Thyroid gland (tissue), 4 donors: ENCODE measurements at regions not wholly inside any gene's neighbourhood (a gene's known extent, or its start where the extent isn't known, plus 50 kb on each side); places are given as distances from the start of the nearest gene placed in this dataset.

Experiments used
- DNase-seq, 2 donors: peaks; one replicate each; pipeline ENCODE4 v3.0.0-alpha.2; 2019
- H3K27ac ChIP-seq, 3 donors: fragments of 200-600 bp; sonication (generic); 1 replicate in 2 of 3; 2 replicates in 1 of 3; pipeline ENCODE4 v1.5.1; 2016 to 2019; ENCODE audit warnings: mild to moderate bottlenecking in 1 of 3, moderate library complexity in 1 of 3
- H3K27me3 ChIP-seq: fragments of 200-600 bp; sonication (generic); one replicate; pipeline ENCODE4 v1.5.1; 2019
- H3K36me3 ChIP-seq, 2 donors: fragments of 200-600 bp; sonication (generic); one replicate each; pipeline ENCODE4 v1.5.1; 2016 to 2019
- H3K4me1 ChIP-seq, 2 donors: fragments of 200-600 bp; sonication (generic); one replicate each; pipeline ENCODE4 v1.5.1; 2017 to 2019
- H3K4me3 ChIP-seq, 3 donors: fragments of 200-600 bp; sonication (generic); replicated peaks in 1 of 3; 1 replicate in 2 of 3; 2 replicates in 1 of 3; pipeline ENCODE4 v1.5.1; 2016; ENCODE audit warnings: mild to moderate bottlenecking in 1 of 3
- H3K9me3 ChIP-seq: fragments of 200-600 bp; sonication (generic); one replicate; pipeline ENCODE4 v1.5.1; 2017
- POLR2A ChIP-seq, 2 donors: fragments of 450-650 bp; IDR thresholded peaks; one replicate each; pipeline ENCODE4 v1.6.1; 2017; ENCODE audit warnings: antibody characterized with exemption in 2 of 2, mild to moderate bottlenecking in 2 of 2, moderate library complexity in 1 of 2
- WGBS, 2 donors: methylation state at CpG; one replicate each; pipeline ENCODE4 v1.1.5; 2017; 5-methylcytosine and 5-hydroxymethylcytosine counted together
- intact Hi-C: fragments of 100-400 bp; cut with DNase I; formaldehyde crosslinking; loops from one replicate; pipeline ENCODE4 v1.15.1; 2023
- TF ChIP-seq, protein P1 (sequence below), 6 experiments: fragments of 200-600 bp in 3 of 6; fragments of 450-650 bp in 3 of 6; sonication (generic) in 3 of 6; IDR thresholded peaks; one replicate each; pipeline ENCODE4 v1.5.1; 2016 to 2019; ENCODE audit warnings: antibody characterized with exemption in 6 of 6, mild to moderate bottlenecking in 2 of 6, inconsistent platforms in 1 of 6, moderate library complexity in 1 of 6

DNA sequence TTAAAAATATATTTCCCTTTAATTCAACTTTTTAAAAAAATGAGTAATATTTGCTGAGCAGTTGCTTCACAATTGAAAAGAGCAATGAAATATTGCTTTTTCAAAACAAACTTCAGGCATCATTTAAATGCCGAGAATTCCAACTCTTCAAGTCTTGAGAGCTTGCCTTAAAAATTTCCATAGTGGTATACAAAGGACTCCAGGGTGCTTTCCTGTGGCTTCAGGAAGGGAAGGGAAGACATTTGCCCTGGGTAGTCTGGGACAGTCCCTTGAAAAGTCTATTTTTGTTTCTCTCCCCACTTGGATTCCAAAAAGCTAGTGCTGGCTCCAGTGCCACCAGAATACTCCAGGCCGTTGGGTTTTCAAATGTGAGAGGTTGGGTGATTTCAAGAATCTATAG lies 71.7 kb downstream of the HYCC1 start:
- Histone ChIP-seq H3K4me1 (no peaks in the 10 kb centered on the region), H3K36me3 (peaks cover 0 to 5% of the 10 kb centered on the region in 2 donors), H3K9me3 (no peaks in the 10 kb centered on the region), H3K4me3 (no peak overlapping the region), H3K27me3 (no peaks in the 10 kb centered on the region), H3K27ac (no peak overlapping the region)
- intact Hi-C loops: no loop called here
- DNase-seq: no peak
- WGBS, 2 donors: 55 to 85% methylated on average over 2 of the region's 2 CpGs
- no peak for TF ChIP-seq POLR2A (IDR thresholded peaks at IDR 0.05)
- TF ChIP-seq, protein P1, sequence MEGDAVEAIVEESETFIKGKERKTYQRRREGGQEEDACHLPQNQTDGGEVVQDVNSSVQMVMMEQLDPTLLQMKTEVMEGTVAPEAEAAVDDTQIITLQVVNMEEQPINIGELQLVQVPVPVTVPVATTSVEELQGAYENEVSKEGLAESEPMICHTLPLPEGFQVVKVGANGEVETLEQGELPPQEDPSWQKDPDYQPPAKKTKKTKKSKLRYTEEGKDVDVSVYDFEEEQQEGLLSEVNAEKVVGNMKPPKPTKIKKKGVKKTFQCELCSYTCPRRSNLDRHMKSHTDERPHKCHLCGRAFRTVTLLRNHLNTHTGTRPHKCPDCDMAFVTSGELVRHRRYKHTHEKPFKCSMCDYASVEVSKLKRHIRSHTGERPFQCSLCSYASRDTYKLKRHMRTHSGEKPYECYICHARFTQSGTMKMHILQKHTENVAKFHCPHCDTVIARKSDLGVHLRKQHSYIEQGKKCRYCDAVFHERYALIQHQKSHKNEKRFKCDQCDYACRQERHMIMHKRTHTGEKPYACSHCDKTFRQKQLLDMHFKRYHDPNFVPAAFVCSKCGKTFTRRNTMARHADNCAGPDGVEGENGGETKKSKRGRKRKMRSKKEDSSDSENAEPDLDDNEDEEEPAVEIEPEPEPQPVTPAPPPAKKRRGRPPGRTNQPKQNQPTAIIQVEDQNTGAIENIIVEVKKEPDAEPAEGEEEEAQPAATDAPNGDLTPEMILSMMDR (IDR thresholded peaks at IDR 0.05): no peak

GRCh38 chr7:22939842-22940241 lies 74.1 kb downstream of the HYCC1 start:
- H3K4me3 ChIP-seq: no peak overlapping the region
- no peaks in the 10 kb centered on the region for H3K27me3 ChIP-seq
- no peaks in the 10 kb centered on the region for H3K9me3 ChIP-seq
- H3K4me1 ChIP-seq: no peaks in the 10 kb centered on the region
- TF ChIP-seq POLR2A (IDR thresholded peaks at IDR 0.05): no peak
- TF ChIP-seq, protein P1 (IDR thresholded peaks at IDR 0.05): no peak
- intact Hi-C loops: no loop called here
- no peak for DNase-seq
- 90 to 96% methylated on average over 1 of the region's 1 CpG for WGBS, 2 donors
- no peaks in the 10 kb centered on the region for H3K36me3 ChIP-seq
- no peak overlapping the region for H3K27ac ChIP-seq

DNA sequence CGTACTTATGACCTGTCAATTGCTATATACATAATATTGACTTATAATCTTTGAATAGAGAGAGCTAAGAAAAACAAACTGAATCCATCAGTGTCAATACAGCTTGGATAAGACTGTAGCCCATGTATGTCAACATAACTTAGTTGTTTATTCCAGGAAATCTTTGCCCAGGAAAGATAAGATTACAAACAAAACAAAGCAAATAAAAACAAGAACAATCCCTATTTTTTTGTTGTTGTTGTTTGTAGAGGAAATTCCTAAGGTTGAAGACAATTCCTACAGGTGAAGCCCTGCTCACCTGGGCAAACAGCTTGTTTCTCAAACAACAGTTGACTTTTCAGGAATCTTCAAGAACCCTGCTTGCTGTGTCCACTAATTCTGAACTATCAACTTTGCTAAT lies 76.0 kb downstream of the HYCC1 start:
- H3K36me3 ChIP-seq: no peaks in the 10 kb centered on the region
- no peaks in the 10 kb centered on the region for H3K4me1 ChIP-seq
- DNase-seq: no peak
- intact Hi-C loops: no loop called here
- H3K9me3 ChIP-seq: no peaks in the 10 kb centered on the region
- H3K27ac ChIP-seq: no peak overlapping the region
- no peak overlapping the region for H3K4me3 ChIP-seq
- no peak for TF ChIP-seq POLR2A (IDR thresholded peaks at IDR 0.05)
- TF ChIP-seq, protein P1 (IDR thresholded peaks at IDR 0.05): no peak
- no peaks in the 10 kb centered on the region for H3K27me3 ChIP-seq
- WGBS, 2 donors: 46 to 64% methylated on average over 1 of the region's 1 CpG

- Histone ChIP-seq H3K27ac (no peak overlapping the region), H3K36me3 (no peaks in the 10 kb centered on the region), H3K4me3 (no peak overlapping the region), H3K4me1 (no peaks in the 10 kb centered on the region), H3K27me3 (no peaks in the 10 kb centered on the region), H3K9me3 (no peaks in the 10 kb centered on the region)
- 73 to 77% methylated on average over 3 of the region's 3 CpGs for WGBS, 2 donors
- no peak for TF ChIP-seq POLR2A (IDR thresholded peaks at IDR 0.05)
- TF ChIP-seq, protein P1 (IDR thresholded peaks at IDR 0.05): no peak
- intact Hi-C loops: no loop called here
- DNase-seq: no peak
Measured at GRCh38 chr7:22936246-22936645, 77.7 kb downstream of the HYCC1 start.

DNA sequence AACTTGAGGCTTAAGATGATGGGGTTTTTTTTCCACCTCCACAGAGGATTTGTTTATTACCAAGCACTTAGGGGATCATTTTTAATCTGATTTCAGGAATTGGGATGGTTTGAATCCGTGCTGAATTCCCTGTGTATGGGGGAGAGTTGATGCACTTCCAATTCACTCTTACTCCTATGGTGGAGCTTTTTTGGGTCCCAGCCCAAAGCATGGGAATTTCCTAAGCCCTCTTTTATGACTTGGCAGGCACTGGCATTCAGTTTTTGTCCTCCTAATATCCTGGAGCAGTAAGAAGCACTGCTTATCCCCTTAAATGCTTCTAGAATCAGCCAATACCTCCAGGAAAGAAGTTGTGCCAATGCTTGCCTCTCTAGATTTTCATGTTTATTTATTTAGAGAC lies 78.7 kb downstream of the HYCC1 start:
- Histone ChIP-seq H3K36me3 (no peaks in the 10 kb centered on the region), H3K27me3 (no peaks in the 10 kb centered on the region), H3K4me3 (no peak overlapping the region), H3K27ac (no peak overlapping the region), H3K9me3 (no peaks in the 10 kb centered on the region), H3K4me1 (no peaks in the 10 kb centered on the region)
- 0 to 29% methylated on average over 1 of the region's 1 CpG for WGBS, 2 donors
- TF ChIP-seq, protein P1 (IDR thresholded peaks at IDR 0.05): no peak
- TF ChIP-seq POLR2A (IDR thresholded peaks at IDR 0.05): no peak
- intact Hi-C loops: no loop called here
- DNase-seq: no peak
